Stimulated activated CD4-positive, alpha-beta T cell treated with anti-CD3 and anti-CD28 coated beads, TNF-alpha, amount 100 ng/mL, for 48 hours (primary cell): ENCODE measurements at regions not wholly inside any gene's neighbourhood (a gene's known extent, or its start where the extent isn't known, plus 50 kb on each side); places are given as distances from the start of the nearest gene placed in this dataset.
"Not testable (repeated sequence)": the region's sequence is repeated elsewhere in the genome, so short reads cannot be mapped to it uniquely, and the experiment has no call there.

Experiments
- DNase-seq, 3 donors: peaks; one replicate each; pipeline ENCODE4 v3.0.0-alpha.2; 2020; ENCODE audit warnings: low read depth in 3 of 3

GRCh38 chr6:14518515-14519217 is 401.1 kb downstream of the CD83 start:
- no peak for DNase-seq

- no peak for DNase-seq
Observed at GRCh38 chr6:14520029-14520428, 402.5 kb downstream of the CD83 start.

DNA sequence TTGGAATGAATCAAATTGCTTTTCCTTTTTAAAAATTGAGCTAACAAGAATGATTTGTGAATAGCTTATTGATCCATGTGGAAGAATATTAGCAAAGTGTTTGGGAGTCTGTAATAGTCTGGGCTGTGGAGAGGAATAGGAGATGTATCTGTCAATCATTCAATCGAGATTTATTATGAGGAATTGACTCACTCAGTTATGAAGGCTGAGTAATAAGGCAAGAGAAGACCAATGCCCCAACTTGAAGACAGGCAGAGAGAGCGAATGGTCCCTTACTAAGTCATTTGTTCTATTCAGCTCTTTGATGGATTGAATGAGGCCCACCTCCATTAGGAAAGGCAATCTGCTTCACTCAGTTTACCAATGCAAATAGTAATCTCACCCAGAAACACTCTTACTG is 403.0 kb downstream of the CD83 start:
- no peak for DNase-seq

DNA sequence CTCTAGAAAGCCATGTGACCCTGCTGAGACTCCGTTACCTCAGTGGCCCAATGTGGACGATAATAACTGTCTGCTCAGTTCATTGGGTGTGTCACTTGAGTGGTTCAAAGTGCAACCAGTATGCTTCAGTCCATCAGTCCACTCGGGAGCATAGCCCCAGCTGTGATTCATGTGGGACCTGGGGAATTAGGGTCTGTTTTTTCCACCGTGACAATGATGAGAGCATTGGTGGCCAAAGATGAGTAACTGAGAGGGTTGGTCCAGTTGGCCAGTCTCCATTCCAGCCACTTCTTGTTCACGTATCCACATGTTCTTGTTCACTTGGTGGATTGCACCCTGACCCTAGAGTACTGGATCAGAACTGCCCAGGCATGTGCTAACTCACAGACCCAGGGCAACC is 403.6 kb downstream of the CD83 start:
- no peak for DNase-seq

DNA sequence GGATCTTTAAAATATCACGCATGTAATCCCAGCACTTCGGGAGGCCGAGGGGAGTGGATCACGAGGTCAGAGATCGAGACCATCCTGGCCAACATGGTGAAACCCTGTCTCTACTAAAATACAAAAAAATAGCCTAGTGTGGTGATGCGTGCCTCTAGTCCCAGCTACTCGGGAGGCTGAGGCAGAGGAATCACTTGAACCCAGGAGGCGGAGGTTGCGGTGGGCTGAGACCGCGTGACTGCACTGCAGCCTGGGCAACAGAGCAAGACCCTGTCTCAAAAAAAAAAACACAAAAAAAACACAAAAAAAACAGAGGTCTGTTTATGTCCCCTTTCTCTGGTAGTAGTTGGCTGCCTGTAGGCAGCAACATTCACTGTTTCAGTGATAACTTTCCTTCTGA is 404.3 kb downstream of the CD83 start:
- not testable (repeated sequence) for DNase-seq

DNA sequence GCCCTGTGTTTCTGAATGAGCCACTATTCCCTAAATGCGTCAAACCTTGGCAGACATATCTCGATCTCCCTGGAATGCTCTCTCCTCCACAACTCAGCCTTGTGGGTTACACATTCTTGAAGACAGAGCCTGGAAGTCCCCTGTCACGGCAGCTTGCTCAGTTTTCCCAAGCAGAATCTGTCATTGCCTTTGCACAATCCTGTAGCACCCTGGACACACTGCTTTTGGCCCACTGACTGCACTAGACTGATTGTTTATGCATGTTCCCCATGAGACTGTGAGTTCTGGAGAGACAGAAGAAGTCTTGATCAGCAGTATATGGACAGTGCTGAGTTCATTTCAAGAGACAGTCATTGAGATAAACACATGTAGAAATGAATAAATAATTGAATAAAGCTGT is 406.7 kb downstream of the CD83 start:
- no peak for DNase-seq

DNA sequence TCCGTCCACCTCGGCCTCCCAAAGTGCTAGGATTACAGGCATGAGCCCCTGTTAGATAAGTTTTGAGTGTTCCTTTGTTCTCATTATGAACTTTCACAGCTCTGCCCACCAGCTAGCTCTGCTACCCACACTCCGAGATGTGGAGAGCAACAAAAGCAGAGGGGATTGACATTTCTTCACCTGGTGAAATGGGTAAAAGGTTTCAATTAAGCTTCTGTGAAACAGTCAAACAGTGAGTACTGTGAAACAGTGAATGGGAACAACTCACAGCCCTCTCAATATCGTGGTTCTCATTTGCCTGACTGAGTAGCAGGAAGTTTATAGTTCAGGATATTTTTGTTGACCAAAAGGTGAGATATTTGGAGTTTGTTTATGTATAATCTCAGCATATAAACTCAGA is 412.8 kb downstream of the CD83 start:
- DNase-seq, result no peak

DNA sequence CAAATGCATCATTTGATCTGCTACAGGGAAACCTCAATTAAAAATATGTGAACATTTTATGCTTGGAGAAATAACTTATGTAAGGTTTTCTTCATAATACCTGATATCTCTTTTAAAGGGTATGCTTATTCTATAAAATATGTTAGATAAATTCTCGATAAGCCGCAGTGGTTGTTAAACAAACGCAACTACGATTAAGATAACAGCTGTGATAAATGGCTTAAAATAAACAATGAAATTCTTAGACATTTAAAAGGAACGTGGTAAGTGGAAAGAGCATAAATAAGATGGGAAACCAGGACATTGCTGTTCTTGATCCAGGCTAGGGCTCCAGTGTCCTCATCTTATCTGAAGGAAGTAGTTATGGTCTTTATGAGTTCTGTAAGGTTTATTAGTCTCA is 415.9 kb downstream of the CD83 start:
- no peak for DNase-seq

DNA sequence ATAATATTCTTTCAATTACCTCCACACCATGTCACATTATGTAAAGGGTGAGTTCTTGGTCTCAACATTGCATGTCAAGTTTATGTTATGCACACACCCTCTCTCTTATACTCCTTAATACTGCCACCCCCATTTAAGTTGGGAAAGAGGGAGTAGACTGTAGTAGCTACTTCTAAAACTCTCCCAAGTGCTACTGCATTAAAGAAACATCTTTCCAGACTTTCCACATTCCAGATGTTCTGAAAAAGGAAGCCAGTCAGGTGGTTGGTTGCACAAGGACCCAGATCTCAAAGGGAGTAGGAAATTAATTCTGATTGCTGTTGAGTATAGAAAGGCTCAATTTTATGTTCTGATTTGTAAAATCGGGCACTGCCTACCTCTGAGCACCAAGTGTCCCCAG is 419.5 kb downstream of the CD83 start:
- no peak for DNase-seq

DNA sequence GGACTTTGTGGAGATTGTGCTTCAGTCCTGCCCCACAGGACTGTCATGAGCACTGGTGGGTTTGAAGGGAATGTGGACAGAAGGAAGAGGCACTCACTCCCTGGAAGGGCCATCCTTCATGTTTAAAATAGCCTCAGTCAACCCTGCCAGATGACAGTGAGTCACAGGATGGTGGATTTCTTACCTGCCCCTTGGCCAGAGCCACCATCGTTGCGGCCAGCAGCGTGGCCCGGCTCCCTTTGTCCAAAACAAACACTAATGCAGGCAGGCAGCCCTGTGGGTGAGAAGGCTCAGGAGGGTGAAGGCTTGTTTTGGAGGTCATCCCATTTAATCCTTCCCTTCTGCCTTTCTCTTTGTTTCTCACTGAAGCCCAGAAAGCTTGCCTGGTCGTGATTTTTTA is 422.7 kb downstream of the CD83 start:
- DNase-seq, result no peak

- DNase-seq, result no peak
Observed at GRCh38 chr6:14540810-14541540, 423.4 kb downstream of the CD83 start.

GRCh38 chr6:14542670-14543366 is 425.2 kb downstream of the CD83 start:
- DNase-seq, result peak; percentile 52 to 78 (median 71)

GRCh38 chr6:14543971-14544585 is 426.5 kb downstream of the CD83 start:
- no peak for DNase-seq

DNA sequence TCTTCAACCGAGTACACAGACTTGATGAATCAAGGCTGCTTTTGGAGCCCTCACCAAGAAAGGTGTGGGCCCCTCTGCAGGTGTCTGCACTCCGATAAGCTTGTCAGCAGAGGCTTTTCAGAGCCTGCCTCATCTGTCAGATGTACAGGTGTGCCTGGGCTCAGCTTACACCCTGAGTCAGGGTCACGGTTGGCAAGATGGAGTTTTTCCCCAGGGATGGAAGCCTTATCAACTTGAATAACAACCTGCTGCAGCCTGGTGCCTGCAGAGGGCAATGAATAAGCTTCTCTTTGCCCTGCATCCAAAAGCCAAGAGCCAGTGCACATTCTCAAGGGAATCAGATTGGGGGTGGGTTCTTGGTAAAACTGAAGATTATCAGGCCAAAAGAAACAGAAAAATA is 427.1 kb downstream of the CD83 start:
- no peak for DNase-seq

GRCh38 chr6:14545496-14545895 is 427.9 kb downstream of the CD83 start:
- DNase-seq, result no peak

DNA sequence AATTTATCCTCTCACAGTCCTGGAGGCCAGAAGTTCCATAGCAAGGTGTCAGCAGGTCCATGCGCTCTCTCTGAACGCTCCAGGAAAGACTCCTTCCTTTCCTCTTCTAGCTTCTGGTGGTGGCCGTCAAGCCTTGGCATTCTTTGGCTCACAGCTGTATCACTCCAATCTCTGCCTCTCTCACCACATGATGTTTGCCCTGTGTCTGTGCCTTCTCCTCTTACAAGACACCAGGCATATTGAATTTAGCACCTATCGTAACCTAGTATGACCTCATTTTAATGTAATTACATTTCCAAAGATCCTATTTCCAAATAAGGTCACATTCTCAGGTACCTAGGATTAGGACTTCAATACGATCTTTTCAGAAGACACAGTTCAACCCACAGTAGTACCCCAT is 428.5 kb downstream of the CD83 start:
- DNase-seq, result no peak

GRCh38 chr6:14547284-14547998 is 429.9 kb downstream of the CD83 start:
- no peak for DNase-seq

GRCh38 chr6:14549304-14549770 is 431.8 kb downstream of the CD83 start:
- no peak for DNase-seq

DNA sequence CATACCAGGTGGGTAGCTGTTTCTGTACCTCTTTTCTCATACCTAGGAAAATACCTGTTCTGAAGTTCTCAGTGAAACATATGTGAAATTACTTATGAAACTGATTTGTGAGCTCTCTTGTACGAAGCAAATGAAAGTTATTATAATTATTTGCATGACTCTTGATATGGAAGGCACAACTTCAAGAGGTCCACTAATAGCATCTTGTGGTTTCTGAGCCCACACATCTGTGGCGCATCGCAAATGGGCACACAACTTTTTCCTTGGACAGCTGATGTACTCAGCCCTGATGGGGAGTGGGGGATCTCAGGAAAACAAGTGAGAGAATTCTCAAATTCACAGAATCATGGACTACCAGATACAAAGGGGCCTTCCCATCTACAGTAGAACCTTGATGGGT is 432.3 kb downstream of the CD83 start:
- no peak for DNase-seq

DNA sequence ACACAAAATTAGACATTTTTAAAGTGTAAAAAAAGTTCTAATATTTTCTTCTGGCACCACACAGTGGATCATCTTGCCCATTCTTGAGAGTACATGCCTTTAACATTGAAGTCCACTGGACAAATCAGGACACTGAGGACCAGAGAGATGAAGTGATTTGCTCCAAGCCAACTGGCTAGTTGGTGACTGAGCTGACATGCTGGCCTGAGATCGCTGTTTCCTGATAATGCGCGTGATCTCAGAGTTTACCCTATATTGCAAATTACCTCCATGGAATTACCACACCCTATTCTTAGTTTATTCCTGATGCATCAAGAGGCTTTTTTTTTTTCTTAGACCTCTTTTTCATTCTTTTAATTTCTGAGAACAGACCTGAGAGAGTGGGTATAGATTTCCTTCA is 432.8 kb downstream of the CD83 start:
- no peak for DNase-seq

DNA sequence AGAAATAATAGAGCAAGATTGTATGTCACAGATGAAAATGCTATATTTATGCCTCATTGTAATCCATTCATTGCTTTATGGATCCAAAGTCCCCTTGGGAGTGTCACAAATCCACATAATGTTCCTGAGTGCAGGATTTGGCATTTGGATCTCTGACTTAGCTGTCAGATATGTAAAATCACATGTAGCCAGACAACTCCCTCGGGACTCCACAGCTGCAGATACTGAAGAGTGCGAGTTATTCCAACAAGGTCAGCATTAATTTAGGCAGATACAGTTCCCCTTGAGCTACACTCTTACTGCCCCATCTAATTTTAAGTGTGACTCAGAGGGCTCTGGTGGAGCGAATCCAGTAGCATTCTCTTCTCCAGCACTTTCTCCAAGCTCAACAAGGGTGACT is 433.2 kb downstream of the CD83 start:
- no peak for DNase-seq

GRCh38 chr6:14551601-14552000 is 434.0 kb downstream of the CD83 start:
- DNase-seq, result not testable (repeated sequence)
